OCI-LY3 (cell line): ENCODE measurements at regions not wholly inside any gene's neighbourhood (a gene's known extent, or its start where the extent isn't known, plus 50 kb on each side); places are given as distances from the start of the nearest gene placed in this dataset.

Source experiments
- H2AFZ ChIP-seq: fragments of 200-600, 300-600 bp; shearing (Covaris generic); 2 replicates; pipeline ENCODE4 v1.6.0; 2014; ENCODE audit warnings: antibody characterized with exemption, low read depth, low read length
- H3K27ac ChIP-seq: fragments of 200-600, 300-600 bp; sonication (generic); 2 replicates; pipeline ENCODE4 v1.5.1; 2014; ENCODE audit warnings: mild to moderate bottlenecking, low read length, moderate library complexity, mixed read lengths
- H3K27me3 ChIP-seq: fragments of 200-600, 300-600 bp; sonication (generic); 2 replicates; pipeline ENCODE4 v1.6.1; 2014; ENCODE audit warnings: low read depth, low read length, mixed read lengths
- H3K36me3 ChIP-seq: fragments of 200-600, 300-600 bp; sonication (generic); replicated peaks from 2 replicates; pipeline ENCODE3; 2014; ENCODE audit warnings: low read depth, low read length, mixed read lengths
- H3K4me1 ChIP-seq: fragments of 300-600, 200-600 bp; sonication (generic); 2 replicates; pipeline ENCODE4 v1.6.1; 2014; ENCODE audit warnings: low read length, mixed read lengths
- H3K4me2 ChIP-seq: fragments of 200-600, 300-600 bp; sonication (generic); 2 replicates; pipeline ENCODE4 v1.6.1; 2014; ENCODE audit warnings: low read length, mixed read lengths
- H3K4me3 ChIP-seq: fragments of 300-600, 200-600 bp; sonication (generic); 2 replicates; pipeline ENCODE4 v1.5.1; 2014; ENCODE audit warnings: antibody characterized with exemption, mild to moderate bottlenecking, low read length, moderate library complexity
- H3K79me2 ChIP-seq: fragments of 300-600, 200-600 bp; shearing (Covaris generic); 2 replicates; pipeline ENCODE4 v1.6.1; 2014; ENCODE audit warnings: mild to moderate bottlenecking, low read length, mixed read lengths
- H3K9ac ChIP-seq: fragments of 300-600, 200-600 bp; shearing (Covaris generic); 2 replicates; pipeline ENCODE4 v1.6.0; 2014; ENCODE audit warnings: mild to moderate bottlenecking, low read length, moderate library complexity
- H3K9me3 ChIP-seq: fragments of 200-600, 300-600 bp; shearing (Covaris generic); 2 replicates; pipeline ENCODE4 v1.6.1; 2014; ENCODE audit warnings: low read length, mixed read lengths; ENCODE audit not compliant: insufficient read depth
- H4K20me1 ChIP-seq: fragments of 200-600, 300-600 bp; sonication (generic); 2 replicates; pipeline ENCODE4 v1.6.1; 2016; ENCODE audit warnings: low read length, mixed read lengths; ENCODE audit not compliant: insufficient read depth
- CTCF ChIP-seq: fragments of 200-600, 300-600 bp; sonication (generic); IDR thresholded peaks from 2 replicates; pipeline ENCODE4 v1.5.1; 2014; ENCODE audit warnings: antibody characterized with exemption, low read length, low read depth
- EZH2phosphoT487 ChIP-seq: fragments of 200-600 bp; shearing (Covaris generic); IDR thresholded peaks from 2 replicates; pipeline ENCODE4 v1.6.1; 2018; ENCODE audit warnings: antibody characterized with exemption, mixed run types, low read depth

DNA sequence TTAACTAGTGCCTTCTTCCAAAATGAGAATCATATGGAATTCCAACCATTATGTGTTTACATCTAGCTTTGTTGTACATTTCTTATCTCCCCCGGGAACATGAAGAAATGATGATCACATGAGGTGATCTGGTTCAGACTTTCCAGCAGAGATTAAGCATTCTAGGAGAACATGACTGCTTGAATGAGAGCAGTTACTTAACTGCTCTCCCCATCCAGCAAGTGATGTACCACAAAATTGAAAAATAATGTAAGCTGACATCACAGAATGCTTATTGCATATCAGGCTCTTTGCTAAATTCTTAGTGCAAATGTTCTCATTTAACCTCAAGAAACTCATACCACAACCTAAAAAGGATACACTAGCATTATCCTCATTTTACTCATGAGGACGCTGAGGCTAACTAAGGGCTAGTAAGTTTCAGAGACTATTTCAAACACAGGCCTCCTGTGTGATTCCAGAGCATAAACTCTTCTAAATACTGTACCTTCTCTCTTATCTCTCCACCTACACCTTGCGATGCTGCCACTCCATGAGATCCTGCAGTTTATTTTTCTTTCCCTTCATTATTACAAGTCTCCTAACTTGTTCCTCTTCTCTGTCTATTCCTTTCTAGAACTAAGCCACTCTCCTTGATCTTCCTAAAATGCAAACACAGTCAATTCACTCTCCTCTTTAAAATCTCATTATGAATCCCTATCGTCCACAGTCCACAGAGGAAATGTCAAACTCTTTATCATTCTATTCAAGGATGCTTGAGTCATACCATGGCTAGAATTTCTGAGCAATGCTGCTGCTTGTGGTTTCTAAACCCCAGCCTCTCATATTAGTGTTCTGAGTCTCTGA lies 1224.8 kb upstream of the ZEB2 start:
- peak overlapping the region; percentile 42 for H3K4me3 ChIP-seq
- peak overlapping the region; percentile 58 for H3K27ac ChIP-seq
- peaks cover 19% of the 10 kb centered on the region for H3K27me3 ChIP-seq
- no peaks in the 10 kb centered on the region for H3K36me3 ChIP-seq
- H4K20me1 ChIP-seq, result no peaks in the 10 kb centered on the region
- H3K4me1 ChIP-seq, result peaks cover 86% of the 10 kb centered on the region
- H2AFZ ChIP-seq, result no peak overlapping the region
- H3K9me3 ChIP-seq, result no peaks in the 10 kb centered on the region
- TF ChIP-seq CTCF (peak; percentile 22; the same call in 1 of the 2 replicates), EZH2phosphoT487 (no peak)
- peak overlapping the region; percentile 65 for H3K4me2 ChIP-seq
- no peaks in the 10 kb centered on the region for H3K79me2 ChIP-seq
- 0 out of 2 replicates have a peak overlapping the region, but pooled peaks have one; percentile 12 for H3K9ac ChIP-seq

DNA sequence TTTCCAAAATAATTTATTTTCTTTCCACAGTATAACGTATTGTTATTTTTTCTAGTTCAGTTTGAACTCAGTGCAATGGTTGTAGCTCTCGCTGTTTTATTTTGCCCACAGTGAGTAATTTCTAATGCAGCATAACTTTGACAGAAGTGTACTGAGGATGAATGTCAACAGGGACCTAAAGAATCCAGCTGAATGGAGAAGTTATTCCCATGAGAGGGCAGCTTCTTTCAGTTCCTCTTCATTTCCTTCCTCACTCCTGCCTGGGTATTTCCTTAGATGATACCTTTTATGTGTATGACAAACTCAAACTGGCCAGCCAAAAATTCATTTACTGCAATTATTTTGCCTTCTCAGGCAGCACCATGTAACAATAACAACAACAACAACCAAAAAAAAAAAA lies 1223.1 kb upstream of the ZEB2 start:
- TF ChIP-seq CTCF, result no peak
- no peak for TF ChIP-seq EZH2phosphoT487
- Histone ChIP-seq H3K79me2 (no peaks in the 10 kb centered on the region), H3K4me2 (peak overlapping the region; percentile 27), H3K27ac (no peak overlapping the region), H3K9ac (no peak overlapping the region), H3K4me1 (peaks cover 84% of the 10 kb centered on the region), H3K9me3 (no peaks in the 10 kb centered on the region), H2AFZ (no peak overlapping the region), H3K36me3 (no peaks in the 10 kb centered on the region), H4K20me1 (no peaks in the 10 kb centered on the region), H3K27me3 (peaks cover 22% of the 10 kb centered on the region), H3K4me3 (no peak overlapping the region)

GRCh38 chr2:145741636-145742035 lies 1221.7 kb upstream of the ZEB2 start:
- H3K4me3 ChIP-seq, result no peak overlapping the region
- no peak overlapping the region for H3K27ac ChIP-seq
- H3K36me3 ChIP-seq, result no peaks in the 10 kb centered on the region
- H3K4me1 ChIP-seq, result peaks cover 73% of the 10 kb centered on the region
- H3K4me2 ChIP-seq, result no peak overlapping the region
- no peak overlapping the region for H3K9ac ChIP-seq
- no peaks in the 10 kb centered on the region for H4K20me1 ChIP-seq
- TF ChIP-seq CTCF (no peak), EZH2phosphoT487 (no peak)
- H3K9me3 ChIP-seq, result no peaks in the 10 kb centered on the region
- no peaks in the 10 kb centered on the region for H3K79me2 ChIP-seq
- H2AFZ ChIP-seq, result no peak overlapping the region
- H3K27me3 ChIP-seq, result peaks cover 14% of the 10 kb centered on the region

GRCh38 chr2:145741181-145741580 lies 1221.3 kb upstream of the ZEB2 start:
- Histone ChIP-seq H4K20me1 (no peaks in the 10 kb centered on the region), H3K27ac (no peak overlapping the region), H3K4me2 (no peak overlapping the region), H3K9me3 (no peaks in the 10 kb centered on the region), H3K4me3 (no peak overlapping the region), H3K4me1 (peaks cover 73% of the 10 kb centered on the region), H2AFZ (no peak overlapping the region), H3K36me3 (no peaks in the 10 kb centered on the region), H3K79me2 (no peaks in the 10 kb centered on the region), H3K27me3 (peaks cover 9% of the 10 kb centered on the region), H3K9ac (no peak overlapping the region)
- TF ChIP-seq CTCF, result no peak
